ENCODE measurements at regions not wholly inside any gene's neighbourhood (a gene's known extent, or its start where the extent isn't known, plus 50 kb on each side); places are given as distances from the start of the nearest gene placed in this dataset.

DNA sequence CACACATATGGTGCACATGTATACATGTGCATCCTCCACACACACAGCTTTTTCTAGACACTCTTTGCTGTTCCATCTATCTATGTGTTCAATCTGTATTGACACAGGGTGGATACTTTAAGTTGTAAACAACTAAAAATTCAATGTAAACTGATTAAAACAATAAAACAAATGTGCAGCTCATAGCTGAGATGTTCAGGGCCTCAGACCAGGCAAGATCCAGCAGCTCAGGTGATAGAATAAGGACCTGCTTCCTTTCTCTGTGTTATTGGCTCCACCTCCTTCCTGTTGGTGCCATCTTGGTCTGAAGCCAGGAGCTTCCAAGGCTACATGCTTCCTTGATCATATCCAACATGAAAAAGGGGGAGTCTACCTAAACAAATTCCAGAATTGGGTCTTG lies 158.1 kb upstream of the RFLNA start:
- TF ChIP-seq CTCF (IDR thresholded peaks at IDR 0.05) (no peak), POLR2A (IDR thresholded peaks at IDR 0.05) (no peak)
